HG02970 (cell line): ENCODE measurements at regions not wholly inside any gene's neighbourhood (a gene's known extent, or its start where the extent isn't known, plus 50 kb on each side); places are given as distances from the start of the nearest gene placed in this dataset.
"Not testable (repeated sequence)": the region's sequence is repeated elsewhere in the genome, so short reads cannot be mapped to it uniquely, and the experiment has no call there.

Experiments used
- ATAC-seq: cut with Tn5 transposase; IDR thresholded peaks from one replicate; pipeline ENCODE4 v1.9.1; 2021; ENCODE audit warnings: mild to moderate bottlenecking, moderate library complexity, moderate number of reproducible peaks; ENCODE audit not compliant: unreplicated experiment, low FRiP score

GRCh38 chr2:87404411-87405255, 343.3 kb upstream of the PLGLB2 start:
- not testable (repeated sequence) for ATAC-seq

- ATAC-seq: not testable (repeated sequence)
These were observed 342.2 kb upstream of the PLGLB2 start for GRCh38 chr2:87405531-87406216.

- not testable (repeated sequence) for ATAC-seq
These were observed 341.3 kb upstream of the PLGLB2 start for GRCh38 chr2:87406406-87407175.

- ATAC-seq: not testable (repeated sequence)
These were observed 338.3 kb upstream of the PLGLB2 start for GRCh38 chr2:87409601-87410000.

GRCh38 chr2:87410371-87410770, 337.5 kb upstream of the PLGLB2 start:
- ATAC-seq: not testable (repeated sequence)

GRCh38 chr2:87412036-87412820, 335.7 kb upstream of the PLGLB2 start:
- ATAC-seq: not testable (repeated sequence)

- ATAC-seq: not testable (repeated sequence)
These were observed 333.6 kb upstream of the PLGLB2 start for GRCh38 chr2:87414331-87414730.

- ATAC-seq: not testable (repeated sequence)
These were observed 332.9 kb upstream of the PLGLB2 start for GRCh38 chr2:87414795-87415570.

GRCh38 chr2:87415586-87416265, 332.2 kb upstream of the PLGLB2 start:
- not testable (repeated sequence) for ATAC-seq

- not testable (repeated sequence) for ATAC-seq
These were observed 331.7 kb upstream of the PLGLB2 start for GRCh38 chr2:87416266-87416592.

GRCh38 chr2:87417147-87417546, 330.7 kb upstream of the PLGLB2 start:
- not testable (repeated sequence) for ATAC-seq

GRCh38 chr2:87417742-87418567, 329.9 kb upstream of the PLGLB2 start:
- ATAC-seq: not testable (repeated sequence)

GRCh38 chr2:87418823-87419822, 328.8 kb upstream of the PLGLB2 start:
- ATAC-seq: not testable (repeated sequence)

- not testable (repeated sequence) for ATAC-seq
These were observed 327.9 kb upstream of the PLGLB2 start for GRCh38 chr2:87419980-87420379.

GRCh38 chr2:87420954-87421353, 326.9 kb upstream of the PLGLB2 start:
- ATAC-seq: not testable (repeated sequence)
